Right cardiac atrium (tissue), 5 donors: ENCODE measurements at regions not wholly inside any gene's neighbourhood (a gene's known extent, or its start where the extent isn't known, plus 50 kb on each side); places are given as distances from the start of the nearest gene placed in this dataset.

Source experiments
- ATAC-seq, 2 donors: fragments of 200-7000 bp; cut with Tn5 transposase; one replicate each; pipeline versions ENCODE4 v1.8.0 to v1.9.1; 2020; ENCODE audit warnings: moderate library complexity in 2 of 2, mild to moderate bottlenecking in 1 of 2
- DNase-seq, 3 donors: peaks; one replicate each; pipeline ENCODE4 v3.0.0-alpha.2; 2020
- H3K27ac ChIP-seq: one replicate; pipeline ENCODE4 v1.5.1; 2013; ENCODE audit warnings: mild to moderate bottlenecking, low read length, control low read depth, moderate library complexity
- H3K27me3 ChIP-seq: one replicate; pipeline ENCODE4 v1.6.1; 2013; ENCODE audit not compliant: control insufficient read depth, insufficient read depth
- H3K4me1 ChIP-seq: one replicate; pipeline ENCODE4 v1.6.1; 2013; ENCODE audit warnings: low read length; ENCODE audit not compliant: control insufficient read depth, insufficient read depth
- H3K4me3 ChIP-seq: one replicate; pipeline ENCODE4 v1.5.1; 2013; ENCODE audit warnings: low read length, control low read depth
- H3K9me3 ChIP-seq: one replicate; pipeline ENCODE4 v1.6.1; 2013; ENCODE audit warnings: low read length; ENCODE audit not compliant: control insufficient read depth
- WGBS: extraction: QIAGEN DNeasy Blood & Tissue Kit; methylation state at CpG from one replicate; pipeline ENCODE4 v1.1.7; 2013; 5-methylcytosine and 5-hydroxymethylcytosine counted together
- intact Hi-C, 4 donors: fragments of 100-400 bp; cut with DNase I; formaldehyde crosslinking; loops; one replicate each; pipeline versions ENCODE4 v1.11.0 to v1.14.0; 2022 to 2023
- donor health status: healthy with polysubstance abuse.
- donor health status: DM: no; HTN: yes; CAD: no.
- donor health status: DM: no; HTN: no; CAD: no.
- donor health status: DM: no; HTN: yes; CAD: no; lungs with severe emphysema.
- donor health status: DM: yes; HTN: yes; CAD: no.

GRCh38 chr6:139757784-139758183 lies 383.3 kb upstream of the CITED2 start:
- intact Hi-C loops = loop anchor here in 2 of 4 donors (10.0 kb wide), 1 partner anchor 383 kb away; the partner anchor contains the start of gene CITED2 (in 2 of the 2)
- WGBS = 46% methylated on average over 1 of the region's 1 CpG

GRCh38 chr6:139756381-139756780 lies 381.9 kb upstream of the CITED2 start:
- intact Hi-C loops = loop anchor here in 2 of 4 donors (10.0 kb wide), 1 partner anchor 382 kb away; the partner anchor contains the start of gene CITED2 (in 2 of the 2)

More at GRCh38 chr6:139757784-139758183, 383.3 kb upstream of the CITED2 start:
- Histone ChIP-seq H3K9me3 (no peaks in the 10 kb centered on the region), H3K4me3 (no peak overlapping the region), H3K27me3 (no peaks in the 10 kb centered on the region), H3K27ac (no peak overlapping the region), H3K4me1 (peaks cover 2% of the 10 kb centered on the region)
- no peak for DNase-seq
- peak; percentile 28 to 51 for ATAC-seq

GRCh38 chr6:139754898-139755775 lies 380.7 kb upstream of the CITED2 start:
- Histone ChIP-seq H3K27me3 (no peaks in the 10 kb centered on the region), H3K9me3 (no peaks in the 10 kb centered on the region), H3K4me1 (peaks cover 2% of the 10 kb centered on the region), H3K4me3 (no peak overlapping the region), H3K27ac (no peak overlapping the region)
- no peak for ATAC-seq
- DNase-seq = no peak
- intact Hi-C loops = loop anchor here in 2 of 4 donors (10.0 kb wide), 1 partner anchor 380 kb away; the partner anchor contains the start of gene CITED2 (in 2 of the 2)
- 44% methylated on average over 6 of the region's 6 CpGs for WGBS

More at GRCh38 chr6:139756381-139756780, 381.9 kb upstream of the CITED2 start:
- Histone ChIP-seq H3K27me3 (no peaks in the 10 kb centered on the region), H3K4me3 (no peak overlapping the region), H3K27ac (no peak overlapping the region), H3K4me1 (peaks cover 2% of the 10 kb centered on the region), H3K9me3 (no peaks in the 10 kb centered on the region)
- 59% methylated on average over 1 of the region's 1 CpG for WGBS
- ATAC-seq (no peak), DNase-seq (no peak)

- no peaks in the 10 kb centered on the region for H3K9me3 ChIP-seq
- no peak for DNase-seq
- no peak overlapping the region for H3K4me3 ChIP-seq
- ATAC-seq = no peak
- H3K27me3 ChIP-seq = no peaks in the 10 kb centered on the region
- peaks cover 5% of the 10 kb centered on the region for H3K4me1 ChIP-seq
- 68% methylated on average over 4 of the region's 4 CpGs for WGBS
- H3K27ac ChIP-seq = no peak overlapping the region
- intact Hi-C loops = loop anchor here in 2 of 4 donors (10.0 kb wide), 1 partner anchor 379 kb away; the partner anchor contains the start of gene CITED2 (in 2 of the 2)
Measured at GRCh38 chr6:139753198-139753861, 378.9 kb upstream of the CITED2 start.

GRCh38 chr6:139752086-139752485 lies 377.6 kb upstream of the CITED2 start:
- intact Hi-C loops = loop anchor here in 2 of 4 donors (10.0 kb wide), 1 partner anchor 377 kb away; the partner anchor contains the start of gene CITED2 (in 2 of the 2)
- Histone ChIP-seq H3K9me3 (no peaks in the 10 kb centered on the region), H3K4me3 (no peak overlapping the region), H3K4me1 (peaks cover 5% of the 10 kb centered on the region), H3K27ac (no peak overlapping the region), H3K27me3 (no peaks in the 10 kb centered on the region)
- 91% methylated on average over 2 of the region's 2 CpGs for WGBS
- DNase-seq (no peak), ATAC-seq (no peak)

- Histone ChIP-seq H3K4me1 (peaks cover 5% of the 10 kb centered on the region), H3K27ac (no peak overlapping the region), H3K9me3 (no peaks in the 10 kb centered on the region), H3K4me3 (no peak overlapping the region), H3K27me3 (no peaks in the 10 kb centered on the region)
- WGBS = 91% methylated on average over 3 of the region's 3 CpGs
- ATAC-seq = no peak
- intact Hi-C loops = loop anchor here in 2 of 4 donors (10.0 kb wide), 1 partner anchor 376 kb away; the partner anchor contains the start of gene CITED2 (in 2 of the 2)
- DNase-seq = no peak
Measured at GRCh38 chr6:139751179-139751578, 376.7 kb upstream of the CITED2 start.

- H3K9me3 ChIP-seq = no peaks in the 10 kb centered on the region
- no peak for DNase-seq
- H3K27ac ChIP-seq = peak overlapping the region; percentile 9
- no peak overlapping the region for H3K4me3 ChIP-seq
- WGBS = 47% methylated on average over 5 of the region's 5 CpGs
- no peaks in the 10 kb centered on the region for H3K27me3 ChIP-seq
- peaks cover 3% of the 10 kb centered on the region for H3K4me1 ChIP-seq
- ATAC-seq = peak; percentile 55
- intact Hi-C loops = no loop called here
Measured at GRCh38 chr6:139748353-139749146, 374.1 kb upstream of the CITED2 start.

GRCh38 chr6:139747154-139747553 lies 372.7 kb upstream of the CITED2 start:
- no peaks in the 10 kb centered on the region for H3K27me3 ChIP-seq
- peak in 1 of 3 donors; percentile 27 for DNase-seq
- no peaks in the 10 kb centered on the region for H3K9me3 ChIP-seq
- no peak overlapping the region for H3K27ac ChIP-seq
- intact Hi-C loops = no loop called here
- 86% methylated on average over 5 of the region's 5 CpGs for WGBS
- ATAC-seq = no peak
- H3K4me3 ChIP-seq = no peak overlapping the region
- H3K4me1 ChIP-seq = peaks cover 3% of the 10 kb centered on the region

- Histone ChIP-seq H3K9me3 (no peaks in the 10 kb centered on the region), H3K4me3 (no peak overlapping the region), H3K27ac (no peak overlapping the region), H3K27me3 (no peaks in the 10 kb centered on the region), H3K4me1 (peaks cover 3% of the 10 kb centered on the region)
- ATAC-seq = no peak
- no peak for DNase-seq
- intact Hi-C loops = no loop called here
- 48% methylated on average over 4 of the region's 4 CpGs for WGBS
Measured at GRCh38 chr6:139744891-139745290, 370.4 kb upstream of the CITED2 start.

- WGBS = 90% methylated on average over 3 of the region's 3 CpGs
- H3K27ac ChIP-seq = no peak overlapping the region
- intact Hi-C loops = no loop called here
Measured at GRCh38 chr6:139743664-139744437, 369.4 kb upstream of the CITED2 start.

More at GRCh38 chr6:139743664-139744437, 369.4 kb upstream of the CITED2 start:
- H3K4me1 ChIP-seq = peaks cover 3% of the 10 kb centered on the region
- ATAC-seq = peak; percentile 39 to 43
- DNase-seq = no peak
- H3K9me3 ChIP-seq = no peaks in the 10 kb centered on the region
- no peak overlapping the region for H3K4me3 ChIP-seq
- no peaks in the 10 kb centered on the region for H3K27me3 ChIP-seq
